NCI-H2171 (cell line): ENCODE measurements at regions not wholly inside any gene's neighbourhood (a gene's known extent, or its start where the extent isn't known, plus 50 kb on each side); places are given as distances from the start of the nearest gene placed in this dataset.
"Not testable (repeated sequence)": the region's sequence is repeated elsewhere in the genome, so short reads cannot be mapped to it uniquely, and the experiment has no call there.

Experiments
- DNase-seq: peaks from one replicate; lab custom pipeline; 2025; lab: John Stamatoyannopoulos, UW

DNA sequence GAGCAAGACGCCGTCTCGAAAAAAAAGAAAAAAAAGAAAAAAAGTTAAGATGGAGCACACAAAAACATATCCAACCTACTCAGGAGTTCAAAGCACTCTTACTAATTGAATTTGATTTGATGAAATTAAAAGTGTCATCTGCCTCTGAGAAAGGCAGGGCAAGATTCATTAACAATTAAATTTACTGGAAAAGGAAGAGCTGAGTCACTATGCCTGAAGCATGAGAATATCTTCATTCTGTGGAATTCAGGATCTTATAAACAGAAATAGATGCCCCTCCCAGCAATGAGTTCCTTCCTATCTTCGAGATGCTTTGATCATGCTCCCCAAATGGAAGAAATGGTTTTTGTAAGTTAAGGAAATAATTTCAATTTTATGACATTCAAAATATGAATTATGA, 61.0 kb upstream of the ST3GAL6 start:
- DNase-seq, result no peak

DNA sequence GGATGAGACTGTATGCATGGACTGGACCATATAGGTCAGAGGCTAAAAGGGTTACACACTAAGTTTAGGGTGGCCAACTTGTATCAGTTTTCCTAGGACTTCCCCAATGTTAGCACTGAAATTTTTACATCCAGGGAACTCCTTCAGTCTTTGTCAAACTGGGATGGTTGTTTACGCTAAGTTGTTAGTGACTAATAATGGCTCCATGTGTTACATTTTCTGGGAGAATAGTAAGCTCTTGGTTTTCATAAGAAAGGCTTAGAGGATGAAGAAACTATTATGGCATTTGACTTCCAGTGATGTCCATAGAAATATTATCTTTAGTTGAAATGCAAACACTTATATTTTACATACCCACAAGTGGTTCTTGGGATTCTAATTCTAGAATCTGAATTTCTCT, 57.9 kb upstream of the ST3GAL6 start:
- no peak for DNase-seq

DNA sequence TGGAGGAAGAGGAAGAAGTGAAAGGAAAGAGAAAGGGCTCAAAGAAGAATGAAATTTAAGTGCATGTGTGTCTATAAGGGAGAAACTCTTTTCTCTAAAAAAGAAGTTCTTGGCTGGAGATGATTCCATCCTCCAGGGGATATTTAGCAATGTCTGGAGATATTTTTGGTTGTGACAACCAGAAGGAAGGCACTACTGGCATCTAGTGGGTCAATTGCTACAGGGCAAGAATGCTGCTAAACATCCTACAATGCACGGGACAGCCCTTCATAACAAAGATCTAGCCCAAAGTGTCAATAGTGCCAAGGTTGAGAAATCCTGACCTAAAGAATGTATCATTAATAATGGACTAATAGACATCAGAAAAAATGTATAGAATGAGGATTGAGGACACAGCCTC, 57.4 kb upstream of the ST3GAL6 start:
- no peak for DNase-seq

DNA sequence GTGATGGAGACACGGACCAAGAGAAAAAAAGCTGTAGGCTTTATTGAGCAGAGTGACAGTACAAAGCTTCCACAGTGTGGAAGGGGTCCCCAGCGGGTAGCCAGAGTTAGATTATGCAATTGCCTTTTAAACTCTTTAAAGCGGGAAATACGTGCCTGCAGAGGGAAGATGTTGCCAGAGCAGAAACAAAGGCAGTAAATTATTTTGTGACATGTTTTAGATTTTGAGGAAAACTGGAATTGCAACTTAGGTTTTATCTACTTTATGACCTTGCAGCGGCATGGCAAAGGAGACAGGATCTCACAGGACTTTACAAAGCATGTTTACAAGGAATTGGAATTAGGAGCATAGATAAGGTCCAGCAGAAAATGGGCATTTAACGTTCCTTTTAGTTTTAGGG, 54.5 kb upstream of the ST3GAL6 start:
- DNase-seq, result not testable (repeated sequence)

DNA sequence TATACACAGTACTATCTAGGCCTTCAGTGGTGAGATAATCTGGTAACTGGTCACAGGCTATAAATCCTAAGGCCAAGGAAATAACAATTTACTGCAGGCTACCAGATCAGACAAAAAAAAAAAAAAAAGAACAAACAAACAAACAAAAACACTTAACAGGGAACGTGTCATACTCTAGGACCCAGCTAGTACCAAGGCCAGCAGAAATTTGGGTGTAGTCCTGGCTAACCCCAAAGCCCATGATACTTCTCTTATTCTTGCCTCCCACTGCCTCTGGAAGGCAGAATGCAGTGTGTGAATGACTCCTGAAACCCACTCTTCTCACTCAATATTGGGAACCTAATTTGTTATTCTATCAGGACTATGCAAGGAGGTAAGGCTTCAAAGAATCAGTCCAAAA, 53.7 kb upstream of the ST3GAL6 start:
- no peak for DNase-seq

DNA sequence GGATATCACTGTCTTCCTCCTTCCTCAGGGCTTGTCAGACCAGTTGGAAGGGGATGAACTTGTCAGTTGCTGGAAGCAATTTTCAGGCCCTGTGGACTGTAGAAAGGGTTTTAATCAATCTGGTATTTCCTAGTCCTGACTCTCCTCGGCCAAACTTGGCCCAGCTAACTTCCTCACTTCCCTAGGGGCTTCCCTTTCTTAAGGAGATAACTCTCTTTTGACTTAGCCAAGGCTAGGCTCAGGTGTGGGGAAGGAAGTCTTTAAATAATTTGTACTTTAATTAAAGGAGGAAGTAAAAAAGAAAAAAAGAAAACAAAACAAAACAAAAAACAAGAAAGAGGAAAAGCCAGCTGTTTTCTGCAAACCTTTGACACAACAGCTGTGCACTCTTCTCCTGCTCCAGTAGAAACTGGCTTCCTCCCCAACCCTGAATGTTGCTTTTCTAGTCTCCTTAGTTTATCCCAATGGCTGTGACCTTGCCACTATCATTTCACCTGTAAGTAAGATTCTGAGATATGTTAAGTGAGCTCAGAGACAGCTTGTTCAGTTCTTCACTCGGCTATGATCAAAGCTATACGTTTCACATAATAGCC, 53.0 kb upstream of the ST3GAL6 start:
- DNase-seq, result no peak

DNA sequence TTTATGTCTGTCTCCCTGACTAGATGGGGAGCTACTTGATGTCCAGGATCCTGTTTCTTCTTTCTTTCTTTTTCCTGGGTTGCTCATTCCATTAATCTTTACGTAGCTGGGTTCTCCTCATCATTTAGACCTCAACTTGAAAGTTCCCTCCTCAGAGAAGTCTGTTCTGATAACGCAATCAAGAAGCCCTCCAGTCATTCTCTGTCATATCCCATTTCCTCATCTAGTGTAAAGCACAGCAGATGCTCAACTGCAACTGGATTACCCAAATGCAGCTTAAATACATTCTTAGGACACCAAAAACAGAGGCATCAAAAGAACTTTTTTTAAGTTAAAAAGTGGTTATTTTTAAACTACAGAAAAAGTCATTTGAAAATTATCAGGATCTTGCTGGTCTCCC, 51.7 kb upstream of the ST3GAL6 start:
- no peak for DNase-seq

DNA sequence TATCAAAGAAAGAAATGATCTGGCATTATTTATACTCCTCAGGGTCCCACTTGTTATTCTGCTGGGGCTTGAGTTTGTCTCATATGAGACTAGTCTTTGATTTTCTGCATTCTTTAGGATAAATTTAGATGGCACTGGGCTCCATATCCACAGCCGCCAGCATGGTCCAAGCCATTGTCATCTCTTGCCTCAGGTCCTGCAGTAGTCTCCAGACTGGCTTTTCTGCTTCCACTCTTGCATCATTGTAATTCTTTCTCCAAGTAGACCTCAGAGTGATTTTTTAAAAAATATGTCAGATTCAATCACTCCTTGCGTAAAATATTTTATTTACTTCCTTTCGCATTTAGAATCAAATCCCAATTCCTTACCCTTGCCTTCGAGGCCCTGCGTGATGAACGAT, 50.4 kb upstream of the ST3GAL6 start:
- DNase-seq, result no peak

DNA sequence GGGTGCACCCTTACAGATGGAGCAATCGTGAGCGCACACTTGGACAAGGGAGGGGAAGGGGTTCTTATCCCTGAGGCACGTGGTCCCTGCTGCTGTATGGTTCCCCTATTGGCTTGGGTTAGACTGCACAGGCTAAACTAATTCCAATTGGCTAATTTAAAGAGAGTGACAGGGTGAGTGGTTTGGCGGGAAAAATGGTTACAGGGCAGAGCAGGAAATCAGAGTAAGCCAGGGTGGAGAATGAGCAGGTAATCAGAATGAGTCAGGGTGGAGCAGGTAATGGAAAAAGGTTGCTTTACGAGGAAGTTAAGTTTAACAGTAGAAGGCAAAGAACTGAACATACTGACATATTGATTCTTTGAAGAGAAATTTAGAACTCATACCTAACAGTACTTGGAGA, 49.8 kb upstream of the ST3GAL6 start:
- not testable (repeated sequence) for DNase-seq
